HL-60 (cell line): ENCODE measurements at regions not wholly inside any gene's neighbourhood (a gene's known extent, or its start where the extent isn't known, plus 50 kb on each side); places are given as distances from the start of the nearest gene placed in this dataset.

ENCODE experiments used
- DNase-seq, 2 experiments: peaks; one replicate each; pipeline ENCODE4 v3.0.0-alpha.2; 2010 to 2020; ENCODE audit warnings: low read depth in 1 of 2, low spot score in 1 of 2
- H3K27ac ChIP-seq: fragments of 250-450 bp; sonication (Bioruptor Pico); replicated peaks from 2 replicates; pipeline ENCODE4 v1.5.1; 2020; ENCODE audit warnings: mild to moderate bottlenecking, moderate library complexity
- H3K27me3 ChIP-seq: fragments of 250-450 bp; sonication (Bioruptor Pico); 2 replicates; pipeline ENCODE4 v1.5.1; 2021; ENCODE audit warnings: mild to moderate bottlenecking, moderate library complexity; ENCODE audit not compliant: insufficient read depth, poor library complexity, severe bottlenecking
- H3K4me3 ChIP-seq: replicated peaks from 2 replicates; pipeline ENCODE4 v1.5.1; 2011; ENCODE audit warnings: mild to moderate bottlenecking, control low read depth, low read length; ENCODE audit not compliant: insufficient read depth
- CTCF ChIP-seq: IDR thresholded peaks from one replicate; pipeline ENCODE4 v1.5.1; 2011; ENCODE audit warnings: low read length, control low read depth, inconsistent platforms; ENCODE audit not compliant: insufficient read depth
- GABPA ChIP-seq: IDR thresholded peaks from 2 replicates; pipeline ENCODE4 v1.6.1; 2012; ENCODE audit warnings: low read depth
- POLR2AphosphoS5 ChIP-seq: IDR thresholded peaks from 2 replicates; pipeline ENCODE4 v1.6.1; 2012; ENCODE audit warnings: low read depth
- REST ChIP-seq: IDR thresholded peaks from 2 replicates; pipeline ENCODE4 v1.6.1; 2012; ENCODE audit warnings: low read depth; ENCODE audit not compliant: insufficient replicate concordance
- SPI1 ChIP-seq: IDR thresholded peaks from 2 replicates; pipeline ENCODE4 v1.6.1; 2012; ENCODE audit warnings: low read depth, mild to moderate bottlenecking, borderline replicate concordance

- no peak for TF ChIP-seq CTCF
- Histone ChIP-seq H3K27ac (no peak overlapping the region), H3K27me3 (no peaks in the 10 kb centered on the region), H3K4me3 (no peak overlapping the region)
- DNase-seq: no peak
Measured at GRCh38 chr1:61627365-61627764, 97.6 kb downstream of the TM2D1 start.

- Histone ChIP-seq H3K27ac (no peak overlapping the region), H3K4me3 (no peak overlapping the region), H3K27me3 (no peaks in the 10 kb centered on the region)
- TF ChIP-seq GABPA (no peak), SPI1 (no peak), REST (no peak), POLR2AphosphoS5 (no peak)
- no peak for DNase-seq
Measured at GRCh38 chr1:61626816-61627215, 98.1 kb downstream of the TM2D1 start.

GRCh38 chr1:61623852-61624251 is 101.1 kb downstream of the TM2D1 start:
- H3K4me3 ChIP-seq: no peak overlapping the region
- no peak overlapping the region for H3K27ac ChIP-seq
- H3K27me3 ChIP-seq: no peaks in the 10 kb centered on the region
- no peak for TF ChIP-seq SPI1
- TF ChIP-seq POLR2AphosphoS5: no peak
- no peak for TF ChIP-seq GABPA
- DNase-seq: no peak

- Histone ChIP-seq H3K4me3 (no peak overlapping the region), H3K27me3 (no peaks in the 10 kb centered on the region), H3K27ac (no peak overlapping the region)
- DNase-seq: no peak
- TF ChIP-seq CTCF (no peak), POLR2AphosphoS5 (no peak), SPI1 (no peak), GABPA (no peak), REST (no peak)
Measured at GRCh38 chr1:61620536-61620935, 104.4 kb downstream of the TM2D1 start.

GRCh38 chr1:61618755-61619154 is 106.2 kb downstream of the TM2D1 start:
- DNase-seq: no peak
- TF ChIP-seq POLR2AphosphoS5 (no peak), SPI1 (no peak), CTCF (no peak), REST (no peak)
- H3K4me3 ChIP-seq: no peak overlapping the region
- no peak overlapping the region for H3K27ac ChIP-seq
- no peaks in the 10 kb centered on the region for H3K27me3 ChIP-seq
